ENCODE measurements at regions not wholly inside any gene's neighbourhood (a gene's known extent, or its start where the extent isn't known, plus 50 kb on each side); places are given as distances from the start of the nearest gene placed in this dataset.
"Not testable (repeated sequence)": the region's sequence is repeated elsewhere in the genome, so short reads cannot be mapped to it uniquely, and the experiment has no call there.

DNA sequence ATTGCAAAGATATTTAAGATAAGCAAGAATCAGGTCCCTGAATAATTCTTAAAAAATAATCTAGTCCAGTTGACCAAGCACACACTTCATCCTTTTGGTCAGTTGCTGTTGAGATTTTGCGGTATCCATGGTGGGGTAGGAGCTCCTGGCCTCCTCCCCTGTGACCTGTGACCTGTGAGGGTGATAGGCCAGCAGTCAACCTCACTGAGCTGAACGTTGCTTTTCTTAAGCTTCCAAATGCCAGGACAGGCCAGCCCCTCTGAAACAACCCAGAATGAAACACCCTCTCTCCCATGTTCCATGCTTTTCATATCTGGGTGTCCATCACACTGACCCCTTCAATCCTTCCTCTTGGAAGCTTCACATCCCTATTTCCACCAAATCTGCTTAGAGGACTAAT is 164.9 kb downstream of the THBS2 start:
- TF ChIP-seq POLR2AphosphoS5 (IDR thresholded peaks at IDR 0.05) (no peak), POLR2A (IDR thresholded peaks at IDR 0.05) (no peak), CTCF (IDR thresholded peaks at IDR 0.05) (no peak)
- Histone ChIP-seq H3K4me3 (no peak overlapping the region), H3K27me3 (replicated peaks; ENCODE audit: insufficient read depth) (no peaks in the 10 kb centered on the region), H3K36me3 (no peaks in the 10 kb centered on the region), H3K9me3 (no peaks in the 10 kb centered on the region), H3K4me1 (replicated peaks) (no peaks in the 10 kb centered on the region), H3K27ac (no peak overlapping the region)
- DNase-seq (ENCODE audit: low spot score): no peak
- 87% methylated on average over 2 of the region's 2 CpGs for WGBS
- intact Hi-C loops (cut with DNase I): no loop called here

DNA sequence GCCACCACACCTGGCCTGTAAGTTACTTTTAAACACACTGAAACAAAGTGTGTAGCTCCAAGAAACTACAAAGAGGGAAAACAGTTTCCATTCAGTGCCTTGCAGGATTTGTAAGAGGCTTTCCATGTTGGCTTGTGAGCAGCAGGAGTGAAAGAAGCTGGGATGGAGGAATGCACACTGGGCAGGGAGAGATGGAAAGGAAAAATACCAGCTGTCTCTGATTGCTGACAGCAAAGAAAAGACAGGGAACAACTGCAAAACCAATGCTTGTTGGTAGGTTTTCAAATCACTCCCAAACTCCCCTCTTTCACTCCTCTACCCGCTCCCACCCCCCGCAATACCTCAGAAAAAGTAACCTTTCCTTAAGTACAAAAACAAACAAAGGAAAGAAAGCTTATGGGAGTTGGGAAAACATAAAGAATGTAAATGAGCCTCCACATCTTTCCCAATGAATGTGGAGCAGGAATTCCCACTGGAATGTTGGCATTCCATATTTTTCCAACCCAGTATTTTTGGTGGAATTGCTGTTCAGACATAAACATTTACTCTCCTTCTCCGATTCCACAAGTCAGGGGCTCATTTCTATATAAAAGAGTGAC is 166.1 kb downstream of the THBS2 start:
- no peak overlapping the region for H3K27ac ChIP-seq
- no peaks in the 10 kb centered on the region for H3K4me1 ChIP-seq (replicated peaks)
- intact Hi-C loops (cut with DNase I): no loop called here
- H3K9me3 ChIP-seq: no peaks in the 10 kb centered on the region
- no peaks in the 10 kb centered on the region for H3K36me3 ChIP-seq
- WGBS: 72% methylated on average over 3 of the region's 3 CpGs
- H3K4me3 ChIP-seq: no peak overlapping the region
- DNase-seq (ENCODE audit: low spot score): no peak
- no peaks in the 10 kb centered on the region for H3K27me3 ChIP-seq (replicated peaks; ENCODE audit: insufficient read depth)
- no peak for TF ChIP-seq POLR2AphosphoS5 (IDR thresholded peaks at IDR 0.05)

DNA sequence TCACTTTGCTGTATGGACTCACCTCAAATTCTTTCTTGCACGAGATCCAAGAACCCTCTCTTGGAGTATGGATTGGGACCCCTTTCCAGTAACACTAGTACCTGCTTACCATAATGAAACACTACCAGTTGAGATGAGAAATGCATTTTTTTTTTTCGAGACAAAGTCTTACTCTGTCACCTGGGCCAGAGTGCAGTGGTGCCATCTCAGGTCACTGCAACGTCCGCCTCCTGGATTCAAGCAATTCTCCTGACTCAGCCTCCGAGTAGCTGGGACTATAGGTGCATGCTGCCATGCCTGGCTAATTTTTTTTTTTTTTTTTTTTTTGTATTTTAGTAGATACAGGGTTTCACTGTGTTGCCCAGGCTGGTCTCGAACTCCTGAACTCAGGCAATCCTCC is 167.0 kb downstream of the THBS2 start:
- DNase-seq (ENCODE audit: low spot score); H3K36me3 ChIP-seq; H3K9me3 ChIP-seq; intact Hi-C loops (cut with DNase I); H3K4me1 ChIP-seq (replicated peaks); H3K27ac ChIP-seq; H3K27me3 ChIP-seq (replicated peaks; ENCODE audit: insufficient read depth); H3K4me3 ChIP-seq: not testable (repeated sequence)
- 85% methylated on average over 6 of the region's 6 CpGs for WGBS

DNA sequence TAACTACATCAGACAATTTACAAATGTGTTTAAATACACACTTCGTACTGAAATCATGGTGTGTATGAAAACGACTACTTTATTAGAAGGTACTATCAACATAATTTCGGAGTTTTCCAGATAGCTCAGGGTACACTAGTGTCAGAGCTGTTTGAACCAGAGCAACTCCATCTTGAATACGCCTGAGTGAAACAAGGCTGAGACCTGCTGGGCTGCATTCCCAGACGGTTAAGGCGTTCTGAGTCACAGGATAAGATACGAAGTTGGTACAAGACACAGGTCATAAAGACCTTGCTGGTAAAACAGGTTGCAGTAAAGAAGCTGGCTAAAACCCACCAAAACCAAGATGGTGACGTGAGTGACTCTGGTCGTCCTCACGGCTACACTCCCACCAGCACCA is 167.6 kb downstream of the THBS2 start:
- Histone ChIP-seq H3K4me1 (replicated peaks) (no peaks in the 10 kb centered on the region), H3K27me3 (replicated peaks; ENCODE audit: insufficient read depth) (no peaks in the 10 kb centered on the region), H3K27ac (no peak overlapping the region), H3K4me3 (no peak overlapping the region), H3K36me3 (no peaks in the 10 kb centered on the region), H3K9me3 (no peaks in the 10 kb centered on the region)
- WGBS: 82% methylated on average over 10 of the region's 10 CpGs
- no peak for DNase-seq (ENCODE audit: low spot score)
- intact Hi-C loops (cut with DNase I): no loop called here
- no peak for TF ChIP-seq POLR2A (IDR thresholded peaks at IDR 0.05)
- TF ChIP-seq CTCF (IDR thresholded peaks at IDR 0.05): no peak
- no peak for TF ChIP-seq POLR2AphosphoS5 (IDR thresholded peaks at IDR 0.05)

GRCh38 chr6:169085466-169085865 is 168.2 kb downstream of the THBS2 start:
- Histone ChIP-seq H3K4me3 (no peak overlapping the region), H3K36me3 (no peaks in the 10 kb centered on the region), H3K27ac (no peak overlapping the region), H3K27me3 (replicated peaks; ENCODE audit: insufficient read depth) (no peaks in the 10 kb centered on the region), H3K9me3 (no peaks in the 10 kb centered on the region), H3K4me1 (replicated peaks) (no peaks in the 10 kb centered on the region)
- WGBS: 82% methylated on average over 6 of the region's 6 CpGs
- TF ChIP-seq POLR2A (IDR thresholded peaks at IDR 0.05) (no peak), CTCF (IDR thresholded peaks at IDR 0.05) (no peak), POLR2AphosphoS5 (IDR thresholded peaks at IDR 0.05) (no peak)
- intact Hi-C loops (cut with DNase I): no loop called here
- DNase-seq (ENCODE audit: low spot score): no peak

DNA sequence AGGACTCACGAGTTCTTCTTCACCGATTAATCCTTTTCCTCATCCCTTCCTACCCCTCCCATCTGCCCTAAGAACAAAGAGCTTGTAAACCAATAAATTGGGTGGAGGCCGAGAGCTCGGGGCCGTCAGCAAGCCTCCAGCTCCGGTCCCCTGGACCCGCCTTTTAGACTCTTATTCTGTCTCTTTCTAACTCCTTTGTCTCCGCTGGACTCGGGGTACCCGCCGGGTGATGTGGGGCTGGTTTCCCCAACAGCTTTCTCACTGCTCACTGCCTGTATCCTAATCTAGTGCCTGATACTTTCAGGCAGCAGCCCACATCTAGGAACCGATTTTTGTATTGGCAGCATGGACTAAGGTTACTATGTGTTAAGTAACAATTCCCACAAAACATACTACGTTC is 169.1 kb downstream of the THBS2 start:
- H3K27ac ChIP-seq; intact Hi-C loops (cut with DNase I); H3K36me3 ChIP-seq; H3K27me3 ChIP-seq (replicated peaks; ENCODE audit: insufficient read depth); H3K4me3 ChIP-seq; DNase-seq (ENCODE audit: low spot score); H3K9me3 ChIP-seq; H3K4me1 ChIP-seq (replicated peaks): not testable (repeated sequence)
- 71% methylated on average over 13 of the region's 13 CpGs for WGBS
